SK-N-SH treated with all-trans-retinoic acid at 6 μM for 48 hours (cell line): ENCODE measurements at regions not wholly inside any gene's neighbourhood (a gene's known extent, or its start where the extent isn't known, plus 50 kb on each side); places are given as distances from the start of the nearest gene placed in this dataset.

Source experiments
- ATAC-seq: fragments of 200-7000 bp; cut with Tn5 transposase; 3 replicates; pipeline ENCODE4 v1.9.1; 2020; ENCODE audit warnings: mild to moderate bottlenecking, moderate library complexity
- ARNTL ChIP-seq: fragments of 450-650 bp; formaldehyde crosslinking; IDR thresholded peaks from 2 replicates; pipeline ENCODE4 v1.5.0; 2020; ENCODE audit warnings: low read depth, mild to moderate bottlenecking, moderate library complexity, borderline replicate concordance
- BACH2 ChIP-seq: fragments of 250-450 bp; sonication (Bioruptor Pico); IDR thresholded peaks from 2 replicates; pipeline ENCODE4 v1.9.0; 2021; ENCODE audit warnings: mild to moderate bottlenecking, borderline replicate concordance
- CREB5 ChIP-seq: fragments of 250-450 bp; sonication (Bioruptor Pico); IDR thresholded peaks from 2 replicates; pipeline ENCODE4 v1.5.1; 2020; ENCODE audit warnings: low read depth, mild to moderate bottlenecking, moderate library complexity
- CSRNP3 ChIP-seq: fragments of 250-450 bp; sonication (Bioruptor Pico); IDR thresholded peaks from 2 replicates; pipeline ENCODE4 v1.5.1; 2021; ENCODE audit warnings: mild to moderate bottlenecking, moderate library complexity
- ESRRG ChIP-seq: fragments of 250-450 bp; sonication (Bioruptor Pico); IDR thresholded peaks from 2 replicates; pipeline ENCODE4 v1.6.1; 2021; ENCODE audit warnings: mild to moderate bottlenecking
- GLIS3 ChIP-seq: fragments of 250-450 bp; sonication (Bioruptor Pico); IDR thresholded peaks from 2 replicates; pipeline ENCODE4 v1.5.0; 2020; ENCODE audit warnings: mild to moderate bottlenecking, moderate library complexity
- ISL1 ChIP-seq: fragments of 250-450 bp; sonication (Bioruptor Pico); IDR thresholded peaks from 2 replicates; pipeline ENCODE4 v2.1.2; 2022; ENCODE audit warnings: mild to moderate bottlenecking, moderate library complexity
- OSR1 ChIP-seq: fragments of 250-450 bp; sonication (Bioruptor Pico); IDR thresholded peaks from 2 replicates; pipeline ENCODE4 v1.8.0; 2022; ENCODE audit warnings: moderate library complexity, mild to moderate bottlenecking, inconsistent platforms
- PATZ1 ChIP-seq: fragments of 250-450 bp; sonication (Bioruptor Pico); IDR thresholded peaks from 2 replicates; pipeline ENCODE4 v1.8.0; 2020; ENCODE audit warnings: mild to moderate bottlenecking, moderate library complexity, borderline replicate concordance
- POU6F1 ChIP-seq: fragments of 250-450 bp; sonication (Bioruptor Pico); IDR thresholded peaks from 2 replicates; pipeline ENCODE4 v1.8.0; 2021; ENCODE audit warnings: low read depth, mild to moderate bottlenecking, moderate library complexity, borderline replicate concordance
- PPARA ChIP-seq: fragments of 250-450 bp; sonication (Bioruptor Pico); IDR thresholded peaks from 2 replicates; pipeline ENCODE4 v1.5.0; 2020; ENCODE audit warnings: mild to moderate bottlenecking, borderline replicate concordance
- RARB ChIP-seq: fragments of 250-450 bp; sonication (Bioruptor Pico); IDR thresholded peaks from 2 replicates; pipeline ENCODE4 v1.8.0; 2021; ENCODE audit warnings: mild to moderate bottlenecking, moderate library complexity
- SNAI2 ChIP-seq: fragments of 250-450 bp; sonication (Bioruptor Pico); IDR thresholded peaks from 2 replicates; pipeline ENCODE4 v1.5.0; 2020; ENCODE audit warnings: mild to moderate bottlenecking, moderate library complexity
- TOX ChIP-seq: fragments of 250-450 bp; sonication (Bioruptor Pico); IDR thresholded peaks from 2 replicates; pipeline ENCODE4 v1.8.0; 2021; ENCODE audit warnings: mild to moderate bottlenecking, moderate library complexity, borderline replicate concordance
- TSHZ2 ChIP-seq: fragments of 250-450 bp; sonication (Bioruptor Pico); IDR thresholded peaks from 2 replicates; pipeline ENCODE4 v1.5.0; 2020; ENCODE audit warnings: mild to moderate bottlenecking, moderate library complexity
- ZC3H10 ChIP-seq: fragments of 250-450 bp; sonication (Bioruptor Pico); IDR thresholded peaks from 2 replicates; pipeline ENCODE4 v1.5.1; 2021; ENCODE audit warnings: mild to moderate bottlenecking, moderate library complexity
- ZFP30 ChIP-seq: fragments of 450-650 bp; formaldehyde crosslinking; IDR thresholded peaks from 2 replicates; pipeline ENCODE4 v1.5.0; 2022; ENCODE audit warnings: mild to moderate bottlenecking, moderate library complexity
- ZNF565 ChIP-seq: fragments of 450-650 bp; formaldehyde crosslinking; conservative IDR thresholded peaks from 2 replicates; pipeline ENCODE4 v1.5.0; 2020; ENCODE audit warnings: low read depth, mild to moderate bottlenecking, moderate library complexity
- ZNF70 ChIP-seq: fragments of 450-650 bp; formaldehyde crosslinking; IDR thresholded peaks from 2 replicates; pipeline ENCODE4 v1.5.0; 2020; ENCODE audit warnings: mild to moderate bottlenecking, moderate library complexity
- ZNF8 ChIP-seq: fragments of 450-650 bp; formaldehyde crosslinking; IDR thresholded peaks from 2 replicates; pipeline ENCODE4 v1.5.0; 2020; ENCODE audit warnings: mild to moderate bottlenecking, moderate library complexity

- TF ChIP-seq TSHZ2 (CRISPR knock-in tag) (no peak), ZFP30 (CRISPR knock-in tag) (no peak), POU6F1 (CRISPR knock-in tag) (no peak)
- TF ChIP-seq, all 23 proteins: peak for 0
- ATAC-seq: no peak
Measured at GRCh38 chr13:91106565-91106964, 240.9 kb upstream of the MIR17HG start.

GRCh38 chr13:91108315-91108714 is 239.2 kb upstream of the MIR17HG start:
- TF ChIP-seq ZFP30 (CRISPR knock-in tag) (no peak), GLIS3 (no peak), OSR1 (no peak), PPARA (CRISPR knock-in tag) (no peak), ISL1 (no peak), ZC3H10 (CRISPR knock-in tag) (no peak), CSRNP3 (CRISPR knock-in tag) (no peak), SNAI2 (CRISPR knock-in tag) (no peak), ESRRG (CRISPR knock-in tag) (no peak), ZNF70 (CRISPR knock-in tag) (no peak), TOX (CRISPR knock-in tag) (no peak)
- ATAC-seq: no peak

- peak; percentile 58; the same call in 2 of the 3 replicates for ATAC-seq
- no peak for TF ChIP-seq BACH2
- no peak for TF ChIP-seq ZNF565 (CRISPR knock-in tag)
- no peak for TF ChIP-seq OSR1
- no peak for TF ChIP-seq TSHZ2 (CRISPR knock-in tag)
- no peak for TF ChIP-seq ISL1
- TF ChIP-seq ARNTL (CRISPR knock-in tag): no peak
- TF ChIP-seq SNAI2 (CRISPR knock-in tag): no peak
- no peak for TF ChIP-seq CREB5 (CRISPR knock-in tag)
- no peak for TF ChIP-seq ZFP30 (CRISPR knock-in tag)
- TF ChIP-seq PATZ1 (CRISPR knock-in tag): no peak
- no peak for TF ChIP-seq POU6F1 (CRISPR knock-in tag)
- TF ChIP-seq ESRRG (CRISPR knock-in tag): no peak
- TF ChIP-seq ZNF8: no peak
- no peak for TF ChIP-seq RARB (CRISPR knock-in tag)
- TF ChIP-seq TOX (CRISPR knock-in tag): no peak
- no peak for TF ChIP-seq GLIS3
- TF ChIP-seq CSRNP3 (CRISPR knock-in tag): no peak
Measured at GRCh38 chr13:91111476-91112200, 235.8 kb upstream of the MIR17HG start.
